ENCODE measurements at regions not wholly inside any gene's neighbourhood (a gene's known extent, or its start where the extent isn't known, plus 50 kb on each side); places are given as distances from the start of the nearest gene placed in this dataset.

- Histone ChIP-seq H3K27me3 (ENCODE audit: low read depth, low read length) (no peaks in the 10 kb centered on the region), H3K27ac (ENCODE audit: low read length) (no peak overlapping the region), H3K36me3 (ENCODE audit: control insufficient read depth in 1 of 2, insufficient read depth in 2 of 2, low read length in 2 of 2) (no peaks in the 10 kb centered on the region), H3K9me3 (ENCODE audit: control insufficient read depth in 1 of 2, low read length in 2 of 2) (no peaks in the 10 kb centered on the region), H3K4me1 (ENCODE audit: control insufficient read depth in 1 of 2, insufficient read depth in 2 of 2, low read length in 2 of 2) (peaks cover 0 to 9% of the 10 kb centered on the region in 2 donors), H3K4me3 (ENCODE audit: low read depth in 1 of 2, low read length in 2 of 2) (no peak overlapping the region)
Measured at GRCh38 chr2:144847347-144848080, 327.6 kb upstream of the ZEB2 start.

GRCh38 chr2:144836635-144837350 lies 316.9 kb upstream of the ZEB2 start:
- Histone ChIP-seq H3K27me3 (ENCODE audit: low read depth, low read length) (no peaks in the 10 kb centered on the region), H3K4me1 (ENCODE audit: control insufficient read depth in 1 of 2, insufficient read depth in 2 of 2, low read length in 2 of 2) (peaks cover 0 to 9% of the 10 kb centered on the region in 2 donors), H3K36me3 (ENCODE audit: control insufficient read depth in 1 of 2, insufficient read depth in 2 of 2, low read length in 2 of 2) (no peaks in the 10 kb centered on the region), H3K27ac (ENCODE audit: low read length) (no peak overlapping the region), H3K9me3 (ENCODE audit: control insufficient read depth in 1 of 2, low read length in 2 of 2) (no peaks in the 10 kb centered on the region), H3K4me3 (ENCODE audit: low read depth in 1 of 2, low read length in 2 of 2) (no peak overlapping the region)

GRCh38 chr2:144835634-144836350 lies 315.9 kb upstream of the ZEB2 start:
- Histone ChIP-seq H3K36me3 (ENCODE audit: control insufficient read depth in 1 of 2, insufficient read depth in 2 of 2, low read length in 2 of 2) (no peaks in the 10 kb centered on the region), H3K4me1 (ENCODE audit: control insufficient read depth in 1 of 2, insufficient read depth in 2 of 2, low read length in 2 of 2) (peaks cover 0 to 9% of the 10 kb centered on the region in 2 donors), H3K4me3 (ENCODE audit: low read depth in 1 of 2, low read length in 2 of 2) (no peak overlapping the region), H3K27ac (ENCODE audit: low read length) (no peak overlapping the region), H3K9me3 (ENCODE audit: control insufficient read depth in 1 of 2, low read length in 2 of 2) (no peaks in the 10 kb centered on the region), H3K27me3 (ENCODE audit: low read depth, low read length) (no peaks in the 10 kb centered on the region)

GRCh38 chr2:144834998-144835633 lies 315.2 kb upstream of the ZEB2 start:
- H3K9me3 ChIP-seq (ENCODE audit: control insufficient read depth in 1 of 2, low read length in 2 of 2), result no peaks in the 10 kb centered on the region
- H3K4me1 ChIP-seq (ENCODE audit: control insufficient read depth in 1 of 2, insufficient read depth in 2 of 2, low read length in 2 of 2), result peaks cover 0 to 9% of the 10 kb centered on the region in 2 donors
- H3K27ac ChIP-seq (ENCODE audit: low read length), result no peak overlapping the region
- peak overlapping the region in 1 of 2 donors; percentile 16 for H3K4me3 ChIP-seq (ENCODE audit: low read depth in 1 of 2, low read length in 2 of 2)
- H3K27me3 ChIP-seq (ENCODE audit: low read depth, low read length), result no peaks in the 10 kb centered on the region
- H3K36me3 ChIP-seq (ENCODE audit: control insufficient read depth in 1 of 2, insufficient read depth in 2 of 2, low read length in 2 of 2), result no peaks in the 10 kb centered on the region

GRCh38 chr2:144834363-144834762 lies 314.4 kb upstream of the ZEB2 start:
- Histone ChIP-seq H3K36me3 (ENCODE audit: control insufficient read depth in 1 of 2, insufficient read depth in 2 of 2, low read length in 2 of 2) (no peaks in the 10 kb centered on the region), H3K4me1 (ENCODE audit: control insufficient read depth in 1 of 2, insufficient read depth in 2 of 2, low read length in 2 of 2) (peaks cover 0 to 9% of the 10 kb centered on the region in 2 donors), H3K9me3 (ENCODE audit: control insufficient read depth in 1 of 2, low read length in 2 of 2) (no peaks in the 10 kb centered on the region), H3K27me3 (ENCODE audit: low read depth, low read length) (no peaks in the 10 kb centered on the region), H3K27ac (ENCODE audit: low read length) (no peak overlapping the region), H3K4me3 (ENCODE audit: low read depth in 1 of 2, low read length in 2 of 2) (no peak overlapping the region)

GRCh38 chr2:144833075-144833637 lies 313.2 kb upstream of the ZEB2 start:
- Histone ChIP-seq H3K27ac (ENCODE audit: low read length) (no peak overlapping the region), H3K4me1 (ENCODE audit: control insufficient read depth in 1 of 2, insufficient read depth in 2 of 2, low read length in 2 of 2) (peaks cover 0 to 9% of the 10 kb centered on the region in 2 donors), H3K9me3 (ENCODE audit: control insufficient read depth in 1 of 2, low read length in 2 of 2) (no peaks in the 10 kb centered on the region), H3K4me3 (ENCODE audit: low read depth in 1 of 2, low read length in 2 of 2) (no peak overlapping the region), H3K36me3 (ENCODE audit: control insufficient read depth in 1 of 2, insufficient read depth in 2 of 2, low read length in 2 of 2) (no peaks in the 10 kb centered on the region), H3K27me3 (ENCODE audit: low read depth, low read length) (no peaks in the 10 kb centered on the region)

- H3K27ac ChIP-seq (ENCODE audit: low read length), result no peak overlapping the region
- H3K9me3 ChIP-seq (ENCODE audit: control insufficient read depth in 1 of 2, low read length in 2 of 2), result no peaks in the 10 kb centered on the region
- H3K4me3 ChIP-seq (ENCODE audit: low read depth in 1 of 2, low read length in 2 of 2), result no peak overlapping the region
- no peaks in the 10 kb centered on the region for H3K36me3 ChIP-seq (ENCODE audit: control insufficient read depth in 1 of 2, insufficient read depth in 2 of 2, low read length in 2 of 2)
- peaks cover 0 to 9% of the 10 kb centered on the region in 2 donors for H3K4me1 ChIP-seq (ENCODE audit: control insufficient read depth in 1 of 2, insufficient read depth in 2 of 2, low read length in 2 of 2)
- H3K27me3 ChIP-seq (ENCODE audit: low read depth, low read length), result no peaks in the 10 kb centered on the region
Measured at GRCh38 chr2:144832048-144832447, 312.1 kb upstream of the ZEB2 start.

GRCh38 chr2:144830543-144830942 lies 310.6 kb upstream of the ZEB2 start:
- no peak overlapping the region for H3K27ac ChIP-seq (ENCODE audit: low read length)
- no peaks in the 10 kb centered on the region for H3K36me3 ChIP-seq (ENCODE audit: control insufficient read depth in 1 of 2, insufficient read depth in 2 of 2, low read length in 2 of 2)
- no peaks in the 10 kb centered on the region for H3K9me3 ChIP-seq (ENCODE audit: control insufficient read depth in 1 of 2, low read length in 2 of 2)
- peaks cover 0 to 5% of the 10 kb centered on the region in 2 donors for H3K4me1 ChIP-seq (ENCODE audit: control insufficient read depth in 1 of 2, insufficient read depth in 2 of 2, low read length in 2 of 2)
- H3K4me3 ChIP-seq (ENCODE audit: low read depth in 1 of 2, low read length in 2 of 2), result no peak overlapping the region
- no peaks in the 10 kb centered on the region for H3K27me3 ChIP-seq (ENCODE audit: low read depth, low read length)

GRCh38 chr2:144827404-144827803 lies 307.5 kb upstream of the ZEB2 start:
- Histone ChIP-seq H3K27me3 (ENCODE audit: low read depth, low read length) (no peaks in the 10 kb centered on the region), H3K4me1 (ENCODE audit: control insufficient read depth in 1 of 2, insufficient read depth in 2 of 2, low read length in 2 of 2) (no peaks in the 10 kb centered on the region), H3K4me3 (ENCODE audit: low read depth in 1 of 2, low read length in 2 of 2) (no peak overlapping the region), H3K9me3 (ENCODE audit: control insufficient read depth in 1 of 2, low read length in 2 of 2) (no peaks in the 10 kb centered on the region), H3K36me3 (ENCODE audit: control insufficient read depth in 1 of 2, insufficient read depth in 2 of 2, low read length in 2 of 2) (no peaks in the 10 kb centered on the region), H3K27ac (ENCODE audit: low read length) (no peak overlapping the region)

- Histone ChIP-seq H3K9me3 (ENCODE audit: control insufficient read depth in 1 of 2, low read length in 2 of 2) (peaks cover 2% of the 10 kb centered on the region in 2 donors), H3K4me1 (ENCODE audit: control insufficient read depth in 1 of 2, insufficient read depth in 2 of 2, low read length in 2 of 2) (no peaks in the 10 kb centered on the region), H3K36me3 (ENCODE audit: control insufficient read depth in 1 of 2, insufficient read depth in 2 of 2, low read length in 2 of 2) (no peaks in the 10 kb centered on the region), H3K4me3 (ENCODE audit: low read depth in 1 of 2, low read length in 2 of 2) (no peak overlapping the region), H3K27ac (ENCODE audit: low read length) (no peak overlapping the region), H3K27me3 (ENCODE audit: low read depth, low read length) (no peaks in the 10 kb centered on the region)
Measured at GRCh38 chr2:144826105-144826504, 306.2 kb upstream of the ZEB2 start.

Measured in muscle layer of duodenum (tissue), 2 donors.